ENCODE measurements at regions not wholly inside any gene's neighbourhood (a gene's known extent, or its start where the extent isn't known, plus 50 kb on each side); places are given as distances from the start of the nearest gene placed in this dataset.
"Not testable (repeated sequence)": the region's sequence is repeated elsewhere in the genome, so short reads cannot be mapped to it uniquely, and the experiment has no call there.

DNA sequence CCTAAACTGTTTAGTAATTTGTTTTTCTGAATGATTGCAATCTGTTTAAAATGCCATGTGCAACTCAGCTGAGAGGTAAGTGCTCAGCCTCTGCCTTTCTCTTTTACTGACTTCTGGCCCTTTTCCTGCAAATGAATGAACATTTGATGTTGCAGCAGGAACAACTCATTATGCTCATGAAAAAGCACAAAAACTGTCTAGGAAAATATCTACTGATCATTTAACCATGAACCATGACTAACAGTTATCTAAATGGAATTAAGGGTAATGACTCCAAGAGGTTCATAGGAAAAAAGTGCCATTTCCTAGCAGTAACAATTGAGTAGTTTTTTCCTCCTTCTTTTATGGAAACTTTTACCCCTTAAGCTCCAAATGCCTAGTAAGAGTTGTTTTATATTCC lies 70.6 kb upstream of the ANKH start:
- no peak for DNase-seq (ENCODE audit: low read depth, low spot score)

DNA sequence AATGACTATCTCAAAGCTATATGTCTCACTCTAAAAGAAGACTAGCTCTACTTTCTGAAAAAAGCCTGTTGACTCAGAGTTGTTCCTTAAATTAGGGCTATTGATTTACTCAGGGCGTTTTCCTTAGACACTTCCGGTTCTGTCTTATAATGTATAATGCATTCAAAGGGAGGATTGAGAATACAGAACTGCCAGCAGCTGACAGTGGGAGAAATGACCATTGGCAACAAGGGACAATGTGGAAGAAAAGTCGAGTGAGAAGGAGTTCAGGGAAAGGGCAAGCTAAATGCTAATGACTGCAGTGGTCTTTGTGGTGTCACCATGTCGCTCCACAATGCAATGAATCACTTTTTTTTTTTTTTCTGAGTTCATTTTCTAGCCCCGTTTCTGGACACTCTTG lies 65.7 kb upstream of the ANKH start:
- DNase-seq (ENCODE audit: low read depth, low spot score): no peak

DNA sequence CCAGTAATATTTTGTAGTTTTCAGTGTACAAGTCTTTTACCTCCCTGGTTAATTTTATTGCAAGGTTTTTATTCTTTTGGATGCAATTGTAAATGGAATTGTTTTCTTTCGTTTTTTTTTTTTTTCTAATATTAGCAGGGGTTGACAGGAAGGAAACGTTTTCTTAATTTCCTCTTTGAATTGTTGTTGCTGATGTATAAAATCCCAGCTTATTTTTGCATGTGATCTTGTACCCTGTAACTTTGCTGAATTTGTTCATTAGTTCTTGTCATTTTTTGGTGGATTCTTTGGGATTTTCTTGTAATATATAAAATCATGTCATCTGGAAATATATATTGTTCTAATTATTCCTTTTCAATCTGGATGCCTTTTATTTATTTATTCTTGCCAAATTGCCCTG lies 65.0 kb upstream of the ANKH start:
- DNase-seq (ENCODE audit: low read depth, low spot score): no peak

DNA sequence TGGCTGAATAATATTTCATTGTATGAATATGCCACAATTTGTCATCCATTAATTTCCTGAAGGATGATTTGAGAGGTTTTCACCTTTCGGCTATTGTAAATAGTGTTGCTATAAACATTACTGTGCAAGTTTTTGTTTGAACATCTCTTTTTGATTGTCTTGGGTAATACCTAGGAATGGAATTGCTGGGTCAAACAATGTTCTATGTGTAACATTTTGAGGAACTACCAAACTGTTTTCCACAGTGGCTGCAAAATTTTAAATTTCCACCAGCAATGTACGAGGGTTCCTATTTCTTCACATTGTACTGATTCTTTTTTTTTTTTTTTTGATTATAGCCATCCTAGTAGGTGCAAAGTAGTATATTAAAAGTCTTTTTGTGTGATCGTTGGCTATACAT lies 63.8 kb upstream of the ANKH start:
- no peak for DNase-seq (ENCODE audit: low read depth, low spot score)

DNA sequence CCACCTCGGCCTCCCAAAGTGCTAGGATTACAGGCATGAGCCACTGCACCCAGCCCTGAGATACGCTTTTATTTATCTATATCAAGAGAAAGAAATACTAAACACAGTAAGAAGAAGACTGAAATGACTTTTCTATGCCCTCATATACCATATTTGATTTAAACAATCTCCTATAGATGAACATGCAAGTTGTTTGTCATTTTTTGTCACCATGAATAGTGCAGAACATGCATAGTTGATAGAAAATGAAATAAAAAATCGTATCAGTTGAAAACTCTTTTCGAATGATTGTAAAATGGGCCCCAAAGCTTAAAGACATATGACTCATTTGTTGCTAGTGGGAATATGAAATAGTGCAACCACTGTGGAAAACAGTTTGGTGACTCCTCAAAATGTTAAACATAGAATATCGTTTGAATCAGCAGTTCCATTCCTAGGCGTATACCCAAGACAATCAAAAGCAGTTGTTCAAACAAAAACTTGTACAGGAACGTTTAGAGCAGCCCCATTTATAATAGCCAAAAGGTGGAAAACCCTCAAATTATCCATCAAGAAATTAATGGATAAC lies 61.4 kb upstream of the ANKH start:
- no peak for DNase-seq (ENCODE audit: low read depth, low spot score)

DNA sequence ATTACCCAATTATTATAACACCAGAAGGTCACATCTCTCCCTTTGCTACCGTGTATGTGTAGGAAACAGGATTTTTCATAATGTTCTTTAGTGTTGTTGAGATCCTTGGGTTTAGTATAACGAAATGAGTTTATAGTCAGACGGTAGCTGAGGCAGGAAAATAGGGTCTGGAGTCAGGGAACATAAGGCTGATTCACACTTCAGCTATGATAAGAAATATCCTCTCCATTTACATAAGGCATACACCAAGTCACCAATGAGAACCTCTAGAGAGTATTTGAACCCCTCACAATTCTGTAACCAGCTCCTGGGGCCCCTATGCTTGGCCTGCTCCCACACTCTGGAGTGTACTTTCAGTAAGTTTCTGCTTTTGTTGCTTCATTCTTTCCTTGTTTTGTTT lies 58.9 kb upstream of the ANKH start:
- no peak for DNase-seq (ENCODE audit: low read depth, low spot score)

DNA sequence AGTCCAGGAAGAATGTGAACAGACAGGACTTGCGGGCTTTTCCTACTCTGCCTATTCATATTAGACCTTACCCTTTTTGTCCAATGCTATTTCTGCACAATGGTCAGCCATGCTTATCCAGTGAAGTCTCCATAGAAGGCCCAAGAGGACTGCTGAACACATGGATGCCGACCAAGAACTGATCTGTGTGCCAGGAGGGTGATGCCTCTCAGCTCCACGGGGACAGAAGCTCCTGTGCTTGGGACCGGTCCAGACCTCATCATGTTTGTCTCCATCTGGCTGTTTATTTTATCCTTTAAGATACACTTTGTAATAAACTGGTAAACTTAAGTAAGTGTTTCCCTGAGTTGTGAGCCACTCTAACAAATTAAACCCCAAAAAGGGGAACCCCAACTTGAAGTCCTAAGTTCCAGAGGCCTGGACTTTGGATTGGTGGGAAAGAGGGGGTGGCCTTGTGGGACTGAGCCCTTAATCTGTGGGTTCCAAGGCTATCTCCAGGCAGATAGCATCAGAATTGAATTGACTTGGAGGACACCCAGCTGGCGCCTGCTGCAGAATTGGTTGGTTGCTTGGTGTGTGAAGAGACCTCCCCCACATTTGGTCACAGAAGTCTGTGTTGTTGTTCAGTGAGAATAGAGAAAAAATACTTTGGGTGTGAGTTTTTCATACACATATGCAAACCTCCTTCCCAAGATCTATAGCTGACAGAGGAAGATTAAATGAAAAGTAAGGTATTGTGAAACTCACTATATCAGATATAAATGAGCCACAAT lies 57.9 kb upstream of the ANKH start:
- DNase-seq (ENCODE audit: low read depth, low spot score): no peak

DNA sequence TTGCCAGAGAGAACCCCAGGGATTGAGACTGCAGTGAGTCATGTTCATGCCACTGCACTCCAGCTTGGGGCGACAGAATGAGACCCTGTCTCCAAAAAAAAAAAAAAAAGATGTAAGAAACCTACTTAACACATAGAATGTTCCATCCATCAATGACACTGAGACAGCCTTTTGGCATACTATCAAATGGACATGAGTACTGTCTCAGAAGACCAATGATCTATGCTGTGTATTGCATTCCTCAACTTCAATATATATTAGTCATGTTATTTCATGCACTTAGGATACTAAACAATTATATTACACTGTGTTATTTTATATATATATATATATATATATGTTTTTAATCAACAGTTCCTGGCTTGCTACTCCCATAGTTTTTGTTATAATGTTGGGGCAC lies 57.1 kb upstream of the ANKH start:
- no peak for DNase-seq (ENCODE audit: low read depth, low spot score)

DNA sequence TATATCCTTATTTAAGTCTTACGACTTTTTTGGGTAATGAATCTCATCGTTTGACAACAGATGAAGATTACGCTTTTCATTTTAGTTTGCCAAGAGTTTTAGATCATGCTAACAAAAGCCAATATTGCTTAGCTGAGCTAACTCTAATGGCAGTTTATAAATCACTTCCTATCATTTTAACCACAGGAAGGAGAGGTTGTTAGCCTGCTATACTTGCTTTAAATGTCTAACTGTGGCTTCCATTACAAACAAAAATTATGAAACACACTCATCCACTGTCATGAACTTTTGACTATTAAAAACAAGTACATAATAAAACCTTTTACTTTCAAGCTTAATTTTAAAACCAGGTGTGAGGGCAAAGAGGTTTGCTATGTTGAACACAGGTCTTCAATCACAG lies 53.7 kb upstream of the ANKH start:
- no peak for DNase-seq (ENCODE audit: low read depth, low spot score)

DNA sequence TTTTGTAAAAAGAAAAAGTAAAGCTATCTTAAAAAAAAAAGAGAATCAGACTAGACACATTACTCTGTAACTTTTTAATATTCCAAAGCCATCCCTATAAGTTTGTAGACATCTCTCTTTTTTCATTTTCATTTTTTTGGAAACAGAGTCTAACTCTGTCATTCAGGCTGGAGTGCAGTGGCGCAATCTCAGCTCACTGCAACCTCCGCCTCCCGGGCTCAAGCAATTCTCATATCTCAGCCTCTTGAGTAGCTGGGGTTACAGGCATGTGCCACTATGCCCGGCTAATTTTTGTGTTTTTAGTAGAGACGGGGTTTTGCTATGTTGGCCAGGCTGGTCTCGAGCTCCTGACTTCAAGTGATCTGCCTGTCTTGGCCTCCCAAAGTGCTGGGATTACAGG lies 51.4 kb upstream of the ANKH start:
- DNase-seq (ENCODE audit: low read depth, low spot score): not testable (repeated sequence)

DNA sequence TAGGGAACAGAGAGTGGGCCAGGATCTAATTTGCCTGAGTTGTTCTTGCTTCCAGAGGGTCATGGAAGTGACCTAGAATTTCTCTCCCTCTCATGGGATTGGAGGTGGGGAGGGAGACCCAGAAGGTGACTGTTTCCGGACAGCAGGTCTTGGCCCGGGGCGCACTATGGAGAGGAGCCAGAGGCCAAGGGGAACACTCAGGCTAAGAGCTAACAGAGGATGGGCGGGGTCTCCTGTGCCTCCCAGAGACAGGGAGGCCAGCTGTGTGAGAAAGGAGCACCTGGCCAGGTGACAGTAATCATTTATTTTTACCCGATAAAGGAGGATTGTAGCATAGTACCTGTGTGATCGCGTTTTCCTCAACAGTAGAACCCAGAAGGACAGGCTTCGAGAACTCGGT lies 50.9 kb upstream of the ANKH start:
- no peak for DNase-seq (ENCODE audit: low read depth, low spot score)

All from iPS DF 19.7 (cell line).